Sigmoid colon (tissue), 4 donors: ENCODE measurements at regions not wholly inside any gene's neighbourhood (a gene's known extent, or its start where the extent isn't known, plus 50 kb on each side); places are given as distances from the start of the nearest gene placed in this dataset.

Experiments used
- EP300 ChIP-seq, 4 donors: sonication (generic); formaldehyde crosslinking; IDR thresholded peaks; one replicate each; pipeline ENCODE4 v1.6.1; 2017; ENCODE audit warnings: antibody characterized with exemption in 4 of 4
- POLR2AphosphoS5 ChIP-seq, 4 donors: sonication (generic); formaldehyde crosslinking; IDR thresholded peaks; one replicate each; pipeline ENCODE4 v1.6.1; 2017; ENCODE audit warnings: antibody characterized with exemption in 4 of 4
- TF ChIP-seq, protein P1 (sequence below), 4 experiments: fragments of 450-650 bp in 3 of 4; fragments of 200-600 bp in 1 of 4; IDR thresholded peaks; one replicate each; pipeline ENCODE4 v1.5.1; 2016 to 2019; ENCODE audit warnings: antibody characterized with exemption in 4 of 4, mild to moderate bottlenecking in 3 of 4, moderate library complexity in 2 of 4

DNA sequence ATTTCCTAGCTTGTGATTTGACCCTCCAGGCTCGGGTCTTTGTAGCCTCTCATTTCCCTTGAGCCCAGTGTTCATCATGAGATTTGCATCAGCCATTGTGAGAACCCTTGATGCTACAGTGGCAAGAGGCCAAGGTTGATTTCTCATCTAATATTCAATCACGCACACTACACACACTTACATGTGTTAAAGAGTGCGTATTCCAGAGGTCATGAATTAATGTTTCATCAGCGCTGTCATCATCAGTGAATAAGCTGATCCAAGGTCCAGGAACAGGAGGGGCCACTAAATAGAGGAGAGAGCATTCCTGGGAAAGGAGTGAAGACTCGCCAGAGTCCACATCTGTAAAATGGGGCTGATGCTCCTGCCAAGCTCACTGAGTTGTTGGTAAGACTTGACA is 276.1 kb upstream of the SIX2 start:
- TF ChIP-seq, protein P1, sequence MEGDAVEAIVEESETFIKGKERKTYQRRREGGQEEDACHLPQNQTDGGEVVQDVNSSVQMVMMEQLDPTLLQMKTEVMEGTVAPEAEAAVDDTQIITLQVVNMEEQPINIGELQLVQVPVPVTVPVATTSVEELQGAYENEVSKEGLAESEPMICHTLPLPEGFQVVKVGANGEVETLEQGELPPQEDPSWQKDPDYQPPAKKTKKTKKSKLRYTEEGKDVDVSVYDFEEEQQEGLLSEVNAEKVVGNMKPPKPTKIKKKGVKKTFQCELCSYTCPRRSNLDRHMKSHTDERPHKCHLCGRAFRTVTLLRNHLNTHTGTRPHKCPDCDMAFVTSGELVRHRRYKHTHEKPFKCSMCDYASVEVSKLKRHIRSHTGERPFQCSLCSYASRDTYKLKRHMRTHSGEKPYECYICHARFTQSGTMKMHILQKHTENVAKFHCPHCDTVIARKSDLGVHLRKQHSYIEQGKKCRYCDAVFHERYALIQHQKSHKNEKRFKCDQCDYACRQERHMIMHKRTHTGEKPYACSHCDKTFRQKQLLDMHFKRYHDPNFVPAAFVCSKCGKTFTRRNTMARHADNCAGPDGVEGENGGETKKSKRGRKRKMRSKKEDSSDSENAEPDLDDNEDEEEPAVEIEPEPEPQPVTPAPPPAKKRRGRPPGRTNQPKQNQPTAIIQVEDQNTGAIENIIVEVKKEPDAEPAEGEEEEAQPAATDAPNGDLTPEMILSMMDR (IDR thresholded peaks at IDR 0.05): no peak
- TF ChIP-seq EP300 (IDR thresholded peaks at IDR 0.05) (no peak), POLR2AphosphoS5 (IDR thresholded peaks at IDR 0.05) (no peak)
